Renal cortex interstitium (tissue), 11 donors: ENCODE measurements at regions not wholly inside any gene's neighbourhood (a gene's known extent, or its start where the extent isn't known, plus 50 kb on each side); places are given as distances from the start of the nearest gene placed in this dataset.
"Not testable (repeated sequence)": the region's sequence is repeated elsewhere in the genome, so short reads cannot be mapped to it uniquely, and the experiment has no call there.

Experiments used
- DNase-seq, 11 donors: peaks; one replicate each; pipeline ENCODE4 v3.0.0-alpha.2; 2013; ENCODE audit warnings: low read depth in 9 of 11, low spot score in 4 of 11; ENCODE audit errors: extremely low read depth in 1 of 11

- peak in 3 of 11 donors; percentile 14 to 47 (median 24) for DNase-seq
Measured at GRCh38 chr11:100574894-100575769, 112.0 kb upstream of the ARHGAP42 start.

- peak in 7 of 11 donors; percentile 13 to 58 (median 28) for DNase-seq
Measured at GRCh38 chr11:100575860-100576717, 111.0 kb upstream of the ARHGAP42 start.

- no peak for DNase-seq
Measured at GRCh38 chr11:100576718-100577021, 110.4 kb upstream of the ARHGAP42 start.

- DNase-seq = no peak
Measured at GRCh38 chr11:100578831-100579311, 108.2 kb upstream of the ARHGAP42 start.

- no peak for DNase-seq
Measured at GRCh38 chr11:100581318-100581717, 105.8 kb upstream of the ARHGAP42 start.

- no peak for DNase-seq
Measured at GRCh38 chr11:100584201-100584985, 102.7 kb upstream of the ARHGAP42 start.

- DNase-seq = no peak
Measured at GRCh38 chr11:100585728-100586127, 101.4 kb upstream of the ARHGAP42 start.

GRCh38 chr11:100586361-100587101, 100.6 kb upstream of the ARHGAP42 start:
- DNase-seq = no peak

- no peak for DNase-seq
Measured at GRCh38 chr11:100592619-100593260, 94.3 kb upstream of the ARHGAP42 start.

GRCh38 chr11:100593291-100593690, 93.8 kb upstream of the ARHGAP42 start:
- no peak for DNase-seq

- no peak for DNase-seq
Measured at GRCh38 chr11:100594320-100594719, 92.8 kb upstream of the ARHGAP42 start.

GRCh38 chr11:100600941-100601340, 86.1 kb upstream of the ARHGAP42 start:
- DNase-seq = no peak

GRCh38 chr11:100602716-100603115, 84.4 kb upstream of the ARHGAP42 start:
- no peak for DNase-seq

- DNase-seq = not testable (repeated sequence)
Measured at GRCh38 chr11:100607761-100608160, 79.3 kb upstream of the ARHGAP42 start.

GRCh38 chr11:100612766-100613165, 74.3 kb upstream of the ARHGAP42 start:
- no peak for DNase-seq

- no peak for DNase-seq
Measured at GRCh38 chr11:100618914-100619313, 68.2 kb upstream of the ARHGAP42 start.

- DNase-seq = no peak
Measured at GRCh38 chr11:100619484-100619883, 67.6 kb upstream of the ARHGAP42 start.

GRCh38 chr11:100622404-100622803, 64.7 kb upstream of the ARHGAP42 start:
- no peak for DNase-seq
